ENCODE measurements at regions not wholly inside any gene's neighbourhood (a gene's known extent, or its start where the extent isn't known, plus 50 kb on each side); places are given as distances from the start of the nearest gene placed in this dataset.

DNA sequence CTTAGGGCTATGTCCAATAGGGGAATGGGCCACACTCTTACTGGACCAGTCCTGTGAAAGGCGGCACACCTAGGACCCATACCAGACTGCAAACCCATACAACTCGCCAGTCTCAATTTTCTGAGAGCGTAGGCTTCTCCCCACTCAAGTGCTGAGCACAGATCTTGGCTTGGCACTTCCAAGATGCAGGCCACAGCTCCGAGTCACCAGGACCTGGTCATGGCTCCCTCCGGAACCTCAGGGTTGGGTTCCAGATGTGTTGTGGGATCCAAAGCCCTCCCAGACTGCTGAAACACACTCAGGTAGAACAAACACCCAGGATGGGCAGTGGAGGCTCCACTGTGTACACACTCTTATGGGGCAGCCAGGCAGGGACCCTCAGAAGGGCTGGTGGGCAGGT lies 103.3 kb downstream of the TMEM144 start:
- ChIA-PET CTCF (no interaction called here), POLR2A (no interaction called here)
- ATAC-seq (ENCODE audit: poor library complexity) = no peak
- Mint-ChIP-seq H3K4me3 (no peak overlapping the region), H3K36me3 (ENCODE audit: low read depth) (no peaks in the 10 kb centered on the region), H3K9me3 (peaks cover 16% of the 10 kb centered on the region), H3K27me3 (peaks cover 4% of the 10 kb centered on the region), H3K27ac (no peak overlapping the region), H3K4me1 (ENCODE audit: low read depth) (no peaks in the 10 kb centered on the region)
- Histone ChIP-seq H3K27me3 (ENCODE audit: control insufficient read depth in 1 of 2, insufficient read depth in 2 of 2, low read length in 2 of 2) (no peaks in the 10 kb centered on the region), H3K4me1 (ENCODE audit: insufficient read depth, low read length) (no peaks in the 10 kb centered on the region), H3K36me3 (ENCODE audit: insufficient read depth, low read length) (no peaks in the 10 kb centered on the region), H3K27ac (ENCODE audit: low read depth in 1 of 2, low read length in 2 of 2) (no peak overlapping the region), H3K9me3 (ENCODE audit: control insufficient read depth in 1 of 2, insufficient read depth in 1 of 2, low read length in 2 of 2) (peaks cover 0 to 10% of the 10 kb centered on the region in 2 experiments), H3K4me3 (ENCODE audit: low read length) (no peak overlapping the region)
- intact Hi-C loops (cut with DNase I, micrococcal nuclease) = no loop called here
- no peak for DNase-seq
- TF ChIP-seq, protein P1, sequence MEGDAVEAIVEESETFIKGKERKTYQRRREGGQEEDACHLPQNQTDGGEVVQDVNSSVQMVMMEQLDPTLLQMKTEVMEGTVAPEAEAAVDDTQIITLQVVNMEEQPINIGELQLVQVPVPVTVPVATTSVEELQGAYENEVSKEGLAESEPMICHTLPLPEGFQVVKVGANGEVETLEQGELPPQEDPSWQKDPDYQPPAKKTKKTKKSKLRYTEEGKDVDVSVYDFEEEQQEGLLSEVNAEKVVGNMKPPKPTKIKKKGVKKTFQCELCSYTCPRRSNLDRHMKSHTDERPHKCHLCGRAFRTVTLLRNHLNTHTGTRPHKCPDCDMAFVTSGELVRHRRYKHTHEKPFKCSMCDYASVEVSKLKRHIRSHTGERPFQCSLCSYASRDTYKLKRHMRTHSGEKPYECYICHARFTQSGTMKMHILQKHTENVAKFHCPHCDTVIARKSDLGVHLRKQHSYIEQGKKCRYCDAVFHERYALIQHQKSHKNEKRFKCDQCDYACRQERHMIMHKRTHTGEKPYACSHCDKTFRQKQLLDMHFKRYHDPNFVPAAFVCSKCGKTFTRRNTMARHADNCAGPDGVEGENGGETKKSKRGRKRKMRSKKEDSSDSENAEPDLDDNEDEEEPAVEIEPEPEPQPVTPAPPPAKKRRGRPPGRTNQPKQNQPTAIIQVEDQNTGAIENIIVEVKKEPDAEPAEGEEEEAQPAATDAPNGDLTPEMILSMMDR (IDR thresholded peaks at IDR 0.05) = no peak

DNA sequence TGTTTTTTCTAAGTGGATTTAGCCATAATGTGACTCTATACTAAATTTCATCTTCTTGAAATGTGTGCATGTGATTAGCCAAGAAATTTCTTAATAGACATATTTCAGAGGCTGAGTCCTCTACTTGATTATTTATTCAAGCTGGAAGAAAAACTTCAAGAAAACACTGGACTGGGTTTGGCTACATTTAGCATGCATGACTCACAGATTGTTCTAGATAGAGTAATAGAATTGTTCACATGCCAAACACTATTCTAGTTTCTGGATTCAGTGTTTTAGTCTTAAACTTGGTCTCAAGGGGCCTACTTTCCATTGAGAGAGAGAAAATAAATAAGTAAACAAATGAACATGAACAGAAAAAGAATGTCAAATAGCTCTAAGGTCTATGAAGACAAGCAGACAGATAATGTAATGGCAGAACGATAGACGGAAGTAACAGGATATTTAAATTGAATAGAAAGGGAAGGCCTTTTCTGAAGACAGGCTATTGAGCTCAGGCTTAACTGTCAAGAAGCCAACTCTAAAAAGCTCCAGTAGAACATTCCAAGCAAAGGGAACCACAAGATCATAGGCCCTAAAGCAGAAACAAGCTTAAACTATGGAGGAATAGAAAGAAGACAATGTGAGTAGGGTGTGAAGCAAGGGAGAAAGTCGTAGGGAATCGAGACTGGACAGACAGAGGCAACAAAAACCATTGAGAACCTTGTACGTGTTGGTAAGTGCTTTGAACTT lies 104.6 kb downstream of the TMEM144 start:
- H3K27me3 Mint-ChIP-seq = peaks cover 4% of the 10 kb centered on the region
- H3K36me3 ChIP-seq (ENCODE audit: insufficient read depth, low read length) = no peaks in the 10 kb centered on the region
- intact Hi-C loops (cut with DNase I, micrococcal nuclease) = no loop called here
- TF ChIP-seq, protein P1 (IDR thresholded peaks at IDR 0.05) = no peak
- ChIA-PET CTCF (interaction anchor here (1.0 kb wide), 1 partner anchor 15 kb away, joined by 3 read pairs; no protein-coding TSS in a partner anchor), POLR2A (interaction anchor here (0.8 kb wide), 1 partner anchor 9 kb away, joined by 3 read pairs; no protein-coding TSS in a partner anchor)
- H3K4me1 Mint-ChIP-seq (ENCODE audit: low read depth) = no peaks in the 10 kb centered on the region
- H3K27ac ChIP-seq (ENCODE audit: low read depth in 1 of 2, low read length in 2 of 2) = no peak overlapping the region
- H3K9me3 Mint-ChIP-seq = peaks cover 7% of the 10 kb centered on the region
- H3K27me3 ChIP-seq (ENCODE audit: control insufficient read depth in 1 of 2, insufficient read depth in 2 of 2, low read length in 2 of 2) = no peaks in the 10 kb centered on the region
- no peak for DNase-seq
- H3K4me1 ChIP-seq (ENCODE audit: insufficient read depth, low read length) = no peaks in the 10 kb centered on the region
- no peak for ATAC-seq (ENCODE audit: poor library complexity)
- no peak overlapping the region for H3K4me3 Mint-ChIP-seq
- no peaks in the 10 kb centered on the region for H3K36me3 Mint-ChIP-seq (ENCODE audit: low read depth)
- H3K9me3 ChIP-seq (ENCODE audit: control insufficient read depth in 1 of 2, insufficient read depth in 1 of 2, low read length in 2 of 2) = peaks cover 0 to 10% of the 10 kb centered on the region in 2 experiments
- no peak overlapping the region for H3K4me3 ChIP-seq (ENCODE audit: low read length)
- no peak overlapping the region for H3K27ac Mint-ChIP-seq

DNA sequence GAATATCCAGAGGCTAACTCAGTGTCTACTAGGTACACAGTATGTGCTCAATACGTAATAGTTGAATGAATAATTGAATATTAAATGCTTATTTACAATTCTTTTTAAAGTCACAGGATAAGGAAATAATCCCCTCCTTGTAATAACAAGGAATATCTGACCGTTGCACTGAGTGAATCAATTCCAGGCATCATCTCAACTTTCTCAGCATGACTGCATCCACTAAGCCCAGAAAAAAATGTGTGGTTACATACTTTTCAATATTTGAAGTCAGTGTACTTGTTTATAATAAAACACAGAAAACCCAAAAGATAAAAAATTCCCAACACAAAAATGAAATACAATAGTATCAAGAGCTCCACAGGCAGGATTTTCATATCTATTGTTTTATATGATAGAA lies 105.4 kb downstream of the TMEM144 start:
- Histone ChIP-seq H3K36me3 (ENCODE audit: insufficient read depth, low read length) (no peaks in the 10 kb centered on the region), H3K27ac (ENCODE audit: low read depth in 1 of 2, low read length in 2 of 2) (no peak overlapping the region), H3K4me1 (ENCODE audit: insufficient read depth, low read length) (no peaks in the 10 kb centered on the region), H3K27me3 (ENCODE audit: control insufficient read depth in 1 of 2, insufficient read depth in 2 of 2, low read length in 2 of 2) (no peaks in the 10 kb centered on the region), H3K9me3 (ENCODE audit: control insufficient read depth in 1 of 2, insufficient read depth in 1 of 2, low read length in 2 of 2) (peaks cover 0 to 10% of the 10 kb centered on the region in 2 experiments), H3K4me3 (ENCODE audit: low read length) (no peak overlapping the region)
- TF ChIP-seq, protein P1 (IDR thresholded peaks at IDR 0.05) = no peak
- ChIA-PET CTCF (no interaction called here), POLR2A (no interaction called here)
- H3K36me3 Mint-ChIP-seq (ENCODE audit: low read depth) = no peaks in the 10 kb centered on the region
- no peaks in the 10 kb centered on the region for H3K9me3 Mint-ChIP-seq
- ATAC-seq (ENCODE audit: poor library complexity) (no peak), DNase-seq (no peak)
- no peaks in the 10 kb centered on the region for H3K4me1 Mint-ChIP-seq (ENCODE audit: low read depth)
- H3K27me3 Mint-ChIP-seq = peaks cover 4% of the 10 kb centered on the region
- H3K4me3 Mint-ChIP-seq = no peak overlapping the region
- H3K27ac Mint-ChIP-seq = no peak overlapping the region
- intact Hi-C loops (cut with DNase I, micrococcal nuclease) = no loop called here
